HL-60 (cell line): ENCODE measurements at regions not wholly inside any gene's neighbourhood (a gene's known extent, or its start where the extent isn't known, plus 50 kb on each side); places are given as distances from the start of the nearest gene placed in this dataset.

Experiments used
- DNase-seq, 2 experiments: peaks; one replicate each; pipeline ENCODE4 v3.0.0-alpha.2; 2010 to 2020; ENCODE audit warnings: low read depth in 1 of 2, low spot score in 1 of 2
- H3K27ac ChIP-seq: fragments of 250-450 bp; sonication (Bioruptor Pico); replicated peaks from 2 replicates; pipeline ENCODE4 v1.5.1; 2020; ENCODE audit warnings: mild to moderate bottlenecking, moderate library complexity
- H3K27me3 ChIP-seq: fragments of 250-450 bp; sonication (Bioruptor Pico); 2 replicates; pipeline ENCODE4 v1.5.1; 2021; ENCODE audit warnings: mild to moderate bottlenecking, moderate library complexity; ENCODE audit not compliant: insufficient read depth, poor library complexity, severe bottlenecking
- H3K4me3 ChIP-seq: replicated peaks from 2 replicates; pipeline ENCODE4 v1.5.1; 2011; ENCODE audit warnings: mild to moderate bottlenecking, control low read depth, low read length; ENCODE audit not compliant: insufficient read depth
- GABPA ChIP-seq: IDR thresholded peaks from 2 replicates; pipeline ENCODE4 v1.6.1; 2012; ENCODE audit warnings: low read depth
- POLR2AphosphoS5 ChIP-seq: IDR thresholded peaks from 2 replicates; pipeline ENCODE4 v1.6.1; 2012; ENCODE audit warnings: low read depth
- SPI1 ChIP-seq: IDR thresholded peaks from 2 replicates; pipeline ENCODE4 v1.6.1; 2012; ENCODE audit warnings: low read depth, mild to moderate bottlenecking, borderline replicate concordance
- TF ChIP-seq, protein P1 (sequence below): IDR thresholded peaks from 2 replicates; pipeline ENCODE4 v1.6.1; 2012; ENCODE audit warnings: low read depth; ENCODE audit not compliant: insufficient replicate concordance
- TF ChIP-seq, protein P2 (sequence below): IDR thresholded peaks from one replicate; pipeline ENCODE4 v1.5.1; 2011; ENCODE audit warnings: low read length, control low read depth, inconsistent platforms; ENCODE audit not compliant: insufficient read depth

DNA sequence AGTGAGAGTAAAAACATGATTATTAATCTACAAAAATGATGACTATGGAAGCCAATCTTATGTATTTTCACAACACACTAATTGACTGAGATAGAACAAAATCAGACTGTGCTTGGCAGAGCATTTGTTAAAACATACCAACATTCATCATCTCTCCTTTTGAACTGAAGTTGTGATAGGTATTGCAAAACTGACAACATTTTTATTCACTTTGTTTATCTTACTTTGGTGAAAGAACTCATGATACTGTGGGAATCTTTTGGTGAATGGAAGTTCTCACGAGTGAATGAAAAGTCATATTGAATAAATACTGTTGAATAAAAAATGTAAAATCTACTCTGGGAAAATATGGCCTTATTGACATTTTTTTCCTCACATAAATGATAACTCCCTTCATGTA, 1430.2 kb upstream of the PIK3C3 start:
- Histone ChIP-seq H3K4me3 (no peak overlapping the region), H3K27ac (no peak overlapping the region), H3K27me3 (no peaks in the 10 kb centered on the region)
- TF ChIP-seq POLR2AphosphoS5 (no peak), GABPA (no peak), SPI1 (no peak)
- TF ChIP-seq, protein P1, sequence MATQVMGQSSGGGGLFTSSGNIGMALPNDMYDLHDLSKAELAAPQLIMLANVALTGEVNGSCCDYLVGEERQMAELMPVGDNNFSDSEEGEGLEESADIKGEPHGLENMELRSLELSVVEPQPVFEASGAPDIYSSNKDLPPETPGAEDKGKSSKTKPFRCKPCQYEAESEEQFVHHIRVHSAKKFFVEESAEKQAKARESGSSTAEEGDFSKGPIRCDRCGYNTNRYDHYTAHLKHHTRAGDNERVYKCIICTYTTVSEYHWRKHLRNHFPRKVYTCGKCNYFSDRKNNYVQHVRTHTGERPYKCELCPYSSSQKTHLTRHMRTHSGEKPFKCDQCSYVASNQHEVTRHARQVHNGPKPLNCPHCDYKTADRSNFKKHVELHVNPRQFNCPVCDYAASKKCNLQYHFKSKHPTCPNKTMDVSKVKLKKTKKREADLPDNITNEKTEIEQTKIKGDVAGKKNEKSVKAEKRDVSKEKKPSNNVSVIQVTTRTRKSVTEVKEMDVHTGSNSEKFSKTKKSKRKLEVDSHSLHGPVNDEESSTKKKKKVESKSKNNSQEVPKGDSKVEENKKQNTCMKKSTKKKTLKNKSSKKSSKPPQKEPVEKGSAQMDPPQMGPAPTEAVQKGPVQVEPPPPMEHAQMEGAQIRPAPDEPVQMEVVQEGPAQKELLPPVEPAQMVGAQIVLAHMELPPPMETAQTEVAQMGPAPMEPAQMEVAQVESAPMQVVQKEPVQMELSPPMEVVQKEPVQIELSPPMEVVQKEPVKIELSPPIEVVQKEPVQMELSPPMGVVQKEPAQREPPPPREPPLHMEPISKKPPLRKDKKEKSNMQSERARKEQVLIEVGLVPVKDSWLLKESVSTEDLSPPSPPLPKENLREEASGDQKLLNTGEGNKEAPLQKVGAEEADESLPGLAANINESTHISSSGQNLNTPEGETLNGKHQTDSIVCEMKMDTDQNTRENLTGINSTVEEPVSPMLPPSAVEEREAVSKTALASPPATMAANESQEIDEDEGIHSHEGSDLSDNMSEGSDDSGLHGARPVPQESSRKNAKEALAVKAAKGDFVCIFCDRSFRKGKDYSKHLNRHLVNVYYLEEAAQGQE = no peak
- TF ChIP-seq, protein P2, sequence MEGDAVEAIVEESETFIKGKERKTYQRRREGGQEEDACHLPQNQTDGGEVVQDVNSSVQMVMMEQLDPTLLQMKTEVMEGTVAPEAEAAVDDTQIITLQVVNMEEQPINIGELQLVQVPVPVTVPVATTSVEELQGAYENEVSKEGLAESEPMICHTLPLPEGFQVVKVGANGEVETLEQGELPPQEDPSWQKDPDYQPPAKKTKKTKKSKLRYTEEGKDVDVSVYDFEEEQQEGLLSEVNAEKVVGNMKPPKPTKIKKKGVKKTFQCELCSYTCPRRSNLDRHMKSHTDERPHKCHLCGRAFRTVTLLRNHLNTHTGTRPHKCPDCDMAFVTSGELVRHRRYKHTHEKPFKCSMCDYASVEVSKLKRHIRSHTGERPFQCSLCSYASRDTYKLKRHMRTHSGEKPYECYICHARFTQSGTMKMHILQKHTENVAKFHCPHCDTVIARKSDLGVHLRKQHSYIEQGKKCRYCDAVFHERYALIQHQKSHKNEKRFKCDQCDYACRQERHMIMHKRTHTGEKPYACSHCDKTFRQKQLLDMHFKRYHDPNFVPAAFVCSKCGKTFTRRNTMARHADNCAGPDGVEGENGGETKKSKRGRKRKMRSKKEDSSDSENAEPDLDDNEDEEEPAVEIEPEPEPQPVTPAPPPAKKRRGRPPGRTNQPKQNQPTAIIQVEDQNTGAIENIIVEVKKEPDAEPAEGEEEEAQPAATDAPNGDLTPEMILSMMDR = no peak
- DNase-seq = no peak

DNA sequence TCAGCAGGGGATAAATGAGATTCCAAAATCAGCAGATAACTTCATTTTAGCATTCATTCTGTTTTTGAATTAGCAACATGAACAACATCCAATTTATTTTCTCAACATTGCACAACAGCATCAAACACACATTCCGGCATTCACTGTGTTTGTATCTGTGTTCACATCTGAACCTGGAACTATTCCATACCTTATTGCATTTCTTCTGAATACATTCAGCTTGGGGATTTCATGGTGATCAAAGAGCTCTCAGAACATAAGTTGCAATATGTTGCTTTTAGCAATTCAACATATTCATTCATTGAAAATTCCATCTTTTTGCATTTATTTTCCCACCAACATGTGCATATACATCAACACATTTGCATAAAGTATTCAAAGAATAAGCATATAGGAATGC, 1431.7 kb upstream of the PIK3C3 start:
- no peak overlapping the region for H3K27ac ChIP-seq
- no peak overlapping the region for H3K4me3 ChIP-seq
- no peaks in the 10 kb centered on the region for H3K27me3 ChIP-seq
- no peak for DNase-seq
- TF ChIP-seq POLR2AphosphoS5 = no peak
- TF ChIP-seq SPI1 = no peak
- no peak for TF ChIP-seq GABPA
- TF ChIP-seq, protein P1 = no peak
- TF ChIP-seq, protein P2 = no peak

DNA sequence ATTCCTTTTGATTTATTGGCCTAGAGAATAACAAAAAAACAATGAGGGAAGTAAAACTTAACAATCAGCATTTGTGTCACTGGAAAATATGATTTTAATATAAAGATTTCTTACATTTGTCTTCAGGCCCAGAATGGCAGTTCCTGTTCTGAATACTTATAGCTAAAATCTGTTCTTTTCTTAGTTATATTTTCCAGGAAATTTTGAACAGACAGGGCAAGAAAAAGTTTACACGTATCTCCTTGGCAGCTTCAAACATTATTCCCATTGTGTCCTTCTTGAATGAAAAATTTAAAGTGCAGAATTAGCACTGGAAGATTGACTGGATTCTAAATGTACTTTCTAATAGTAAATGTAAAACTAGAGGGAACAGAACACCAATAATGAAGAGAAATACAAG, 1454.0 kb upstream of the PIK3C3 start:
- Histone ChIP-seq H3K4me3 (no peak overlapping the region), H3K27me3 (no peaks in the 10 kb centered on the region), H3K27ac (no peak overlapping the region)
- no peak for DNase-seq
- TF ChIP-seq, protein P1 = no peak
- TF ChIP-seq POLR2AphosphoS5 (no peak), SPI1 (no peak), GABPA (no peak)
- TF ChIP-seq, protein P2 = no peak
